HCT116 (cell line): ENCODE measurements at regions not wholly inside any gene's neighbourhood (a gene's known extent, or its start where the extent isn't known, plus 50 kb on each side); places are given as distances from the start of the nearest gene placed in this dataset.

Source experiments
- CTCF ChIP-seq, 3 experiments: fragments of 200-600 bp in 1 of 3; sonication (generic) in 1 of 3; IDR thresholded peaks in 2 of 3; conservative IDR thresholded peaks in 1 of 3; 2 replicates each; pipeline ENCODE4 v1.5.1; 2012 to 2017; ENCODE audit warnings: low read depth in 2 of 3, low read length in 2 of 3, antibody characterized with exemption in 1 of 3, borderline replicate concordance in 1 of 3, control low read depth in 1 of 3, mild to moderate bottlenecking in 1 of 3, mixed read lengths in 1 of 3, mixed run types in 1 of 3, moderate library complexity in 1 of 3; ENCODE audit not compliant: insufficient read depth in 1 of 3
- ELF1 ChIP-seq: IDR thresholded peaks from 2 replicates; pipeline ENCODE4 v1.6.1; 2012; ENCODE audit warnings: low read depth, borderline replicate concordance
- EZH2phosphoT487 ChIP-seq: fragments of 200-600 bp; IDR thresholded peaks from 2 replicates; pipeline ENCODE4 v1.6.1; 2018; ENCODE audit warnings: antibody characterized with exemption, borderline replicate concordance
- REST ChIP-seq: IDR thresholded peaks from 2 replicates; pipeline ENCODE4 v1.6.1; 2012; ENCODE audit warnings: low read depth
- SIN3A ChIP-seq: IDR thresholded peaks from 2 replicates; pipeline ENCODE4 v1.6.1; 2012; ENCODE audit warnings: low read depth

- TF ChIP-seq EZH2phosphoT487 (no peak), ELF1 (no peak), CTCF (IDR thresholded peaks at IDR 0.05 in 2 of 3, conservative IDR thresholded peaks at IDR 0.05 in 1 of 3; ENCODE audit: borderline replicate concordance in 1 of 3, insufficient read depth in 1 of 3, low read depth in 2 of 3, low read length in 2 of 3) (no peak), REST (no peak), SIN3A (no peak)
Observed at GRCh38 chr5:111932628-111933027, 175.6 kb upstream of the NREP start.
